Kidney tubule cell (primary cell): ENCODE measurements at regions not wholly inside any gene's neighbourhood (a gene's known extent, or its start where the extent isn't known, plus 50 kb on each side); places are given as distances from the start of the nearest gene placed in this dataset.

Experiments
- DNase-seq: peaks from one replicate; pipeline ENCODE4 v3.0.0-alpha.2; 2018; ENCODE audit warnings: low spot score

GRCh38 chr16:79658301-79659033 lies 57.9 kb upstream of the MAF start:
- peak; percentile 86 for DNase-seq

DNA sequence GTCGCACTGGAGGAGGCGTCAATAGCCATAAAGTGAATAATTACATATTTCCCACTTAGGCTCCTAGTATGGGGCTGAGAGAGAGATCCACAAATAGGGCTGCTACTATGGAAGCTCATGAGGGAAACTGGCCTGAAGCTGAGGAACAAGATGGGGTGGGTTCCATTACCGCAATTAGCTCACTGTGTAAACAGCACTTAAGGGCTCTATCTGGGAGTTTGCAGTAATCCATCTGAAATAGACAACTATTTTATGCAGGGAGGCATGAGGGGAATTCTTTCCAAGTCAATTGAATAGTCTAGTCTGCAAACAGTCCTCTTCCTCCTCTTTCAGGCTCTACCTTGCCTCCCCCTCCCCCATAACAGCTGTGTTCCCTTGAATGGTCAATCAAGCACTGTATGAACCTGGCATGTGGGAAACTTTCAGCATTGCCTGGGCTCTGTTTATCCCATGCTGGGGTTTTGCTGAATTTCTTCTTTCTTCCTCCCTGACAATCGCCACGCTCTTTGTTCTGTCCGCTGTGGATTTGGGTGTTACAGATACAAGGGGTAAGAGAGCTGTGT lies 56.1 kb upstream of the MAF start:
- no peak for DNase-seq

- no peak for DNase-seq
These were observed 52.9 kb upstream of the MAF start for GRCh38 chr16:79653373-79653891.

- peak; percentile 65 for DNase-seq
These were observed 50.8 kb upstream of the MAF start for GRCh38 chr16:79651363-79651762.
